Right forelimb (tissue), 1 donor: ENCODE measurements at regions not wholly inside any gene's neighbourhood (a gene's known extent, or its start where the extent isn't known, plus 50 kb on each side); places are given as distances from the start of the nearest gene placed in this dataset.

Experiments
- DNase-seq: peaks from one replicate; pipeline ENCODE4 v3.0.0-alpha.2; 2018

DNA sequence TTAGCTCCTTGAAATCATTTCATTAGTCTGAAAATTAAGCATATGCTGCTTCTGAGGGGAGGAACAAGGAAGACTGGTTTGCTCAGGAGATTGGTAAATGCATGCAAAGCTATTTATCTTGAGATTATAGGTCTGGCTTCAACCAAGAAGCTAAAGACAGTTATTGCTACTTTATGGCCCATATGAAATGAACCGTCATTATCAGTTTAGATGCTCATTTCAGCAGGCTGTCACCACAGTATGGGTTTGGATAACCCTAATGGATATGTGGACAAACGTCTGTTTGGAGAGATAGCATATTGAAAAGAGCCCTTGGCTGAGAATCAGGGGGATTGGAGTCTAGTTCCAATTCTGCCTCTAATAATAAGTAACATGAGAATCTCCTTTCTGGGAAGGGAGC, 922.6 kb downstream of the TUSC7 start:
- DNase-seq = no peak

DNA sequence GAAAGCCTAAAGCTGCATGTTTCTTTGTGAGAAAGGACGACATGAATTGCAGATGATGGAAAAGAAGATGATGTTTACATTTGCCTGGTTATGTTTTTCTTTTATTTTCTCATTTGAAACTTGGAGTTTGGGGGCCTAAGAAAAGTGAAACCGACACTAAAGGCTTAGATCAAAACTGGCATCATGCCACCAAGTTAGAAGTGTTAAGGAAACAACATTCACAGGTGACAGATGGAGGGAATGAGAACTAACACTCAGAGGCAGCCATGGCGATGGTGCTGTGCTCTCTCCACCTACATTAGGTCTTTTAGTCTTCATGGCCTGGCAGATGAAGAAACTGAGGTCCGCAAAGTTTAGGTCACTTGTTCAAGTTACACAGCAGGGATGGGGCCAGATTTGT, 923.6 kb downstream of the TUSC7 start:
- no peak for DNase-seq

DNA sequence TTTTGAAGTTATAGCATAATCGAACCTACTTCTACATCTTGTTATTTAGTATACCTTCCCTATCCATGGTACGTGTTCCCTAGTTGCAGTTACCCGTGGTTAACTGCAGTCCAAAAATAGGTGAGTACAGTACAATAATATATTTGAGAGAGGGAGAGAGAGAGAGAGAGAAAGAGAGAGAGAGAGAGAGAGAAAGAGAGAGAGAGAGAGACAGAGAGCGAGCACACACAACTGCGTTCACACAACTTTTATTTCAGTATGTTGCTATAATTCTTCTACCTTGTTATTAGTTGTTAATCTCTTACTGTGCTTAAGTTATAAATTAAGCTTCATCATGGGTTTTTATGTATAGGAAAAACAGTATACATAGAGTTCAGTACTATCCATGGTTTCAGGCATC, 928.1 kb downstream of the TUSC7 start:
- DNase-seq = no peak

DNA sequence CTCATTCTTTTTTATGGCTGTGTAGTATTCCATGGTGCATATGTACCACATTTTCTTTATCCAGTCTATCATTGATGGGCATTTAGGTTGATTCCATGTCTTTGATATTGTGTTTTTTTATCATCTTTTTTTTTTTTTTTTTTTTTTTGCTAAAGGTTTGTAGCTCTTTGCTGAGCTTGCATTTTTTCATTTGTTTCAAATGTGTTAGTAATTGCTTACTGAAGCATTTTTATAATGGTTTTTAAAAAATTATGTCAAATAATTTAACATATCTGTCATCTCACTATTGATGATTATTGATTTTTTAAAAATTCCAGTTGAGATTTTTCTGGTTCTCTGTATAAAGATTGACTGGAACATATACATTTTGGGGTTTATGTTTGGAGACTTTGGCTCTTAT, 934.6 kb downstream of the TUSC7 start:
- no peak for DNase-seq

DNA sequence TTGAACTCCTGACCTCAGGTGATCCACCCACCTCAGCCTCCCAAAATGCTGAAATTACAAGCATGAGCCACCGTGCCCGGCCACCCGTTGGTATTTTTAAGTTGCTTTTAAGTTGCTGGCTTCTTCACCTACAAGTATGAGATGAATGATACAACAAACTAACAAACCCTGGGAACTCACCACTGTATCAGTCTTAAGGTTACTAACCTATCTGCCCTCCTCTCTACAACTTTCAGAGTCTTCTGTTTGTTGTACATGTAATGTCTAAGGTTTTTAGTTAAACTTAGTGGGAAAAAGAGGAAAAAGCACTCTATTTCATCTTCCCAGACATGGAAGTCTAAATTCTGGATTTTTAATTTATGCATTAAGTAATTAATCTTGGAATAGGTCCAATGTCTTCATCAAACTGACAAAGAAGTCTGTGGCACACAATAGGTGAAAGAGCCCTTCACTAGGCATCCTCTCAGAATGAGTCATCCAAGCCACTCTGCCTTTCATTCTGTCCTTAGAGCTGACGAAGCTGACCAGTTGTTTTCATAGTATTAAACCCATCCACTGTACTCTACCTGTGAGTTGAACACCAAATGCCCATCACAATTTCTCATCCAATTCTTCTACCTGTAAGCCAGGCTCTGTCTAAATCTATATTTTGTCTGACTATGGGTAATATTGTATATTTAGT, 936.1 kb downstream of the TUSC7 start:
- no peak for DNase-seq

DNA sequence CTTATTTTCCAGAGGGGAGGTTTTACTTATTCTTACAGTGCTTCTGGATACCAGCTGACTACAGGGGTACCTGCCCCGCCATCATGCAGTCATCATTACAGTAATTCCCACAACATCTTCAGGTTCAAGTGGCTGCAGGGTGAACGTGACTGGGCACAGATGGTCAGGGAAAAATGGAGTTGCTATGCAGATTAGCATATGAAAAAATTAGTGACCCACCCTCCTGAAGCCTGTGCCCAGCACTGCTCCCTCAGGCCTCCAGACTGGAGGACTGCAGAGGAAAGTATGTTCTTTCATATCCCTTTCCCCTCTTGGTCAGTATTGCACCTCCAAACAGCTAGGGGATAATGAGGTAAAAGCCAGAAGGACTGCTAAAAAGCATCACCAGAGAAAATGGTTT, 937.9 kb downstream of the TUSC7 start:
- DNase-seq = no peak

DNA sequence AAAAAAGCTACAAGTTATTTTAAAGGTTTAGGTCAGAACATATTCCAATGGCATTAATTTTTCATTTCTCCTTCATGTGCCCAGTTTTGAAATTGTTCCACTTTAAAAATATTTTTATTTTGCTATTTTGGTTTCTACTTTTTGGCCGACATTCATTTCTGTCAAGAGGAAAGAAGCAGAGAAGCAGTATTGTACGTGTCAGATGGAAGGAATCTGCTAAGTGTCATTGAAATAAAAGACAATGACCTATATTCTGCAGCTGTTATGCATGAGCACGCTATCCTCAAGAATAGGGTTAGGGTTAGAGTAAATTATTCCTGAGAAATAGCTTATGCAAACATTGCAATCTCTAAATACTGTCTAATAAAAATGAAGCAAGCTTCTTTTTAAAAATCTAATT, 941.7 kb downstream of the TUSC7 start:
- no peak for DNase-seq

DNA sequence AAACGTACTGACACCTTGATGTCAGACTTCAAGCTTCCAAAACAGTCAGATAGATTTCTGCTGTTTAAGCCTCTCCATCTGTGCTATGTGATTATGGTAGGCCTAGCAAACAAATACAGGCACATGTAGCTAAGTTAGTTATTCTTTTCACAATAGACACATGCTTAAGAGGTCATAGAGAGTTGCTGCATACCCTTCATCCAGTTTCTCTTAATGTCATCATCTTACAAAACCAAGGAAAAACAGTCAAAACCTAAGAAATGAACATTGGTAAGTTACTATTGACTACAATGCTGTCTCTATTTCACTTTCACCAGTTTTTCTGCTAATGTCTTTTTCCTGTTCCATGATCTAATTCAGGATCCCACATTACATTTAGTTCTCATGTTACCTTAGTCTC, 946.8 kb downstream of the TUSC7 start:
- no peak for DNase-seq

DNA sequence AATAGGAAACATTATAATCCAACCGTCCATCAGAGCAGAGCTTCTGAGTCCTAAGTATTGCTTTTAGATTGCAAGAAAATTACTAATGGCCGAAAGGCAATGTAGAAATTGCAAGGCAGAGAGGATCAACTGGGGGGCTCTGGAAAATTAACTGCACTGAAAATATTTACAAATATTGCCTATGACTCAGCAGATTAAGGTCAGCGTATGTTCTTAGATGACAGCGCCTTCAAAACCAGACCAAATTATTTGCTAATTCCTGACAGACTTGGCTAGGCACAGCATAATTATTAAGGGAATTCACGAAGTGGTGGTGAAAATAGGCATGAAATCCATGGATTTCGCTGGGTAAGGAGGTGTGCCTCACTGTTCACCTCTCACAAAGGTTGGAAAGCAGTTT, 947.7 kb downstream of the TUSC7 start:
- no peak for DNase-seq

DNA sequence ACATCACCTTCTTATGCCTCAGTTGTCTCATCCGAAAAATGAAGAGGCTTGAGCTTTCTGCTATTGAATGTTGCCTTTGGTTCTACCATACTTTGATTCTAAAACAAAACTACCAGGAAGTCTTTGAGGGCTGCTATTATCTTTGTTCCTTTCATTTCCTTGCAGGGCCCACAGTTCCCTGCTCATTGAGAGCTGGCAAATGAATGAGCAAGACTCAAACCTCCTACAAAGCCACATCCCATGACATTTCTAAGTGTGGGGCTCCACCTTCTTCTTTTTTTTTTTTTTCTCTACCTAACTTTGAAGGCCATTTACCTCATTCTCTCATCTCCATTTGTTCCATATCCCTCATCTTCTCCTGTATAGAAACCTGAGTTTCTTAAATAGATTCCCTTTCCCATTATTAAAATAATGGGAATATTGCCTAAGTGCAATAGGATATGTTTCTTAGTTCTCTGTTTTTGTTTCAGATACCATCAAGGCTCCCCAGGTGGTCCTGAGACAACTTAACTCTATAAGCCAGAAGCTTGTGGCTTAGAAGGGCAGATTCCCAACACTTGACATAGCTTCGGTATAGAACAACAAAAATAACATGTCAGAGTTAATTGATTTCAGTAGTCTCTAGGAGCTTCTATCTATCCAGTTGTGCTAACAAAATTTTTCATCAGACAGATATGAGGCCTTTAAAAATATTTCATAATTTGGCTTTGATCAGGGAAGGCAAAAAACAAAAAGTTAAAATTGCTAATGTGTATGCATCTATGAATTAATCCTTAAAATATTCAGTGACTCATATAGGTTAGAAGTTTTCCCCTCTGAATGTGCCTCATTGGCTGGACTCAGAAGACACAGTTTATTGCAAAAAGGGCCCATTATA, 951.6 kb downstream of the TUSC7 start:
- no peak for DNase-seq

DNA sequence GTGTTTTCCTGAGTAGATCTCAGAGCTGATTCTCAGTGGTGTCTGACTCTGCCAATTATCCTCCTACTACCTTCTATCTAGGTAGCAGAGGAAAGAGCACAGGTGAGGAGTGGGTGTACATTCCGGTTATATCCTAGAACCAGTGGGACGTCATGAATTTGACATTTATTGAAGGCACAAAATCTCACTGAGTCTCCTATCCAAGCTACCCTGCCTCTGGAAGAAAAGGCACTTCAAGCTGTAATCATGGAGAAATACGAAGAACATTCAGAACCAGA, 952.2 kb downstream of the TUSC7 start:
- no peak for DNase-seq

DNA sequence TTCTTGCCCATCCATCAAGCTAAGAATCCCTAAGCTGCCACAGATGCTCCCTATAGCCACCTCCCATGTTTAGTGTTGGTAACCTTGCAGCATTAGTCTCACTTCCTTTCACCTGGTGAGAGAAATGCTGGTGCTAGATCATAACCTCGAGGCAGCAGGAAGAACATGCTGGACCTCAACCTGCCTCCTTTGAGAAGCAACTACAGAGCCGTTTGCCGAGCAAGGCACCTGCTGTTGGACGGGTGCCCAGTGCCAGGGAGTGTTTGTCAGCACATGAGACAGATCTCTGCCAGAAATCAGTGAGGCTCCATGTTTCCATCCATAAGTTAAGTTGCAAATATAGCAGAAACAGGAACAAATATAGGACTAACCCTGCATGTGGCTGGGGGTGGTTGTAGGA, 955.7 kb downstream of the TUSC7 start:
- no peak for DNase-seq

DNA sequence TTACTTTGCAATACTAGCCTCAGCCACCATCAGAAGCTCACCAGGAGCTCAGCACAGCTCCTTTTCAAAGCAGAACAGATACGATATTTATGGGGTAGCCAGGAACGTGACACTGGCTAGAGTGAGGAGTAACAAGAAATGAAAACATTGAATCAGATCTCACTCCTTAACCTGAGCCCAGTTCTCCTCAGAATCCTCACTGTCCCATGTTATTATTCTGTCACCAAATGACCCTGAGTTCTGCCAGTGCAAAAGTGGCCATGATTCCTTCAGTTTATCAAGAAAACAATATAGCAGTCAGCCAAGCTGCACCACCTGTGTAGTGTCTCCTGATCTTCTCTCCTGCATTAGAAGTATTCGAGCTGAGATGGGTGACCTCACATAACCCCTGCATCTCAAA, 956.7 kb downstream of the TUSC7 start:
- DNase-seq = no peak

DNA sequence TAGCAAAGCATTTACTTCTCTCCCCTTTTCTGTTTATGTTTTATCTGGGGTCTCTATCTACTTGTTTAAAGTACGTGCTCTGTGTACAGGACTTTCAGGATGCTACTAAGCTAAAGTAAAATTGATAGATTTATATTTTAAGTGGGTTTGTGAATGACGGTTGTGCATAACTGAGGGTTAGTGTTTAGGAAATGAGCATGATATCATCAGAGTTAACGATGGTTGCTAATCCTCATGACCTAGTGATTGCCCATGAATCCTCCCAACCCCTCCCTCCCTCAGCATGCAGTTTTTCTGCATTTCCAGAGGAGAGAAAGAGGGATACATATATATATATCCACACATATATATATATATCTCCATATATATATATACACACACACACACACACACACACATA, 957.2 kb downstream of the TUSC7 start:
- DNase-seq = no peak

DNA sequence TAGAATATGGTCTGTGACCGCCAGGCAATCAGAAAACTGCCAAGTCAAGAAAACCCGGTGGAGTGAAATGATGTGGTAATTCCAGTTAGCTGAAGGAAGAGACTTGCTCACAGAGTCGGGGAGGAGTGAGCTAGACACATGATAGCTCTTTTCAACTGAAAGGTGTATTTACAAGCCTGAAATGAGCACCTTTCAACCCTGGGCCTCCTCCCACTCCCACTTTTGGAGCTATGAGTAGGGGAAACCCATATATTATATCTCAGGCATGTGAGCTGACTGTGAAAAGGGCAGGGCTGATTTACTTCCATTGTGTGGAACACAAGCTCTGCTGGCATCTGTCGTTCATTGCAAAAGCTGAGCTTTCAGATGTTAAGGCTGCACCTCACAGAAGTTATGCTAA, 960.2 kb downstream of the TUSC7 start:
- no peak for DNase-seq

DNA sequence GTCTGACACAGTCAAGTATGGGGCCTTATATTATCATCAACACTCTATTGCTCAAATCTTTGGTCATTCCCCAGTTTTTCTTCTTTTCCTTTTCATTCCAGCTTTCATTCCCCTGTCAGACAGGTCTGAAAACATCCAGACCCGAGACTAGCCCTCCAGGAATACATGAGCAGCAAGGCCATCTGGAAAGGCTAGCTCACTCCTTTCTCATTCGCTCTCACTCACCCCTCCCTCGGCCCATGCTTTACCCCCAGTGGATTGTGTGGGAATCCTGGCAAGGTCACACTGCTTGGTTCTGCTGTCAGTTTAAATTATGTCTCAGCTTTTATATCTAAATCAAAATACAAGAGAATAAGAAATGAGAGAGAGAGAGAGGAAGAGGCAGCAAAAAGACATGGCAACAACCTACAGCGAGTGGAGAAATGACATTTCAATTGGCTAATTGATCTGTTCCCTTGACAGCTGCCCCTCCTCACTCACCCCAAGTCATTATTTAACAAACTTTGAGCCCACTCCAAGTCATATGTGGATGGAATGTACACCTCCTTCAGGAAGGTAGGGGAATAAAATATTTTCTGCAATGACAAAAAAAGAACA, 962.2 kb downstream of the TUSC7 start:
- no peak for DNase-seq

DNA sequence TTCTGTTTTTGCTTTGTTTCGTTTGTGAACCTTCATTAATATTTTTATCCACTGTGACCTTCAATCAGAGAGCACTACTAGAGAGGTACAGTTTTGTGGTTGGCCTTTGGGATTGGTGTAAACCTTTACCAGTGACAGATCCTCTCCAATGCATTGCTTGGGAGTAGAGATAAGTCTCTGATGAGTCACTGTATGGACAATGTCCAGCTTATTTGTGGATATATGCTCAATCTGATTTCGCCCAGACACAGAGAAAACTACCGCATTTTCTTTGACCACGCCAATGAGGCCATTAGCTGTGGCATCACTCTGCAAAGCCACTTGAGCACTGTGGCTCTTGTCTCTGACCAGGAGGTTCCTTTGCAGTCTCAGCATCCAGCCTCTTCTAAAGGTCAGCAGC, 964.7 kb downstream of the TUSC7 start:
- DNase-seq = no peak

DNA sequence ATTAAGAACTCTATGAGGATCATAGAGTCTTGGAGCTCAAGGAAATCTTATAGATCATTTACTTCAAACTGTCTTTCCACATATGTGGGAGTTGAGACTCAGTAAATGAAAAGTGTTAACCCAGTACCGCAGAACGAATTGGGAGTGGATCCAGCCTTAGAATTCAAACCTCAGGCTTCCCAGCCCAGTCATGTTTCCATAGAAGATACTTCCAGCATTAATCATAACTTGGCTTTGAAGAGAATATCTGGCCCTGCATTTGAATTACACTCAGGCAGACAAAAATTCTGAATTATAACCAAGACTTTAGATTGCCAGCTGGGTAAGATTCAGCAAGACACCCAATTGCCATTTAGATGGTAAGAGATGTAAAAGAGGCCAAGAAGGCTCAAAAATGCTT, 972.0 kb downstream of the TUSC7 start:
- no peak for DNase-seq

DNA sequence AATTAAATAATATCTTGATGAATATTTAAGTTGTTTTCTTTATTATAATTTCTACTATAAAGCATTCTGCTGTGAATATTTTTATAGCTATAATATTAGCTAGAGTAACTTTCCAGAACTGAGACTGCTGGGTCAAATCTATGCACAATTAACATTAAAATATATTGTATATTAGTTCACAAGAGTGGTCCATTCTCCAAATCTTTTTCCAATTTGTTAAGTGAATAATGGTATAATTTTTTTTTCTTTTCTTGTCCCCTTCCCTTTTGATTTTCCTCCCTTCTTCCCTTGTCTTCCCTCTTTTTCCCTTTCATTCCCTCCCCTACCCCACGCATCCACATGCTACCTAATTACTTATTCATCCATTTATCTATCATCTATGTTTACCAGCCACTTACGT, 977.5 kb downstream of the TUSC7 start:
- DNase-seq = no peak

DNA sequence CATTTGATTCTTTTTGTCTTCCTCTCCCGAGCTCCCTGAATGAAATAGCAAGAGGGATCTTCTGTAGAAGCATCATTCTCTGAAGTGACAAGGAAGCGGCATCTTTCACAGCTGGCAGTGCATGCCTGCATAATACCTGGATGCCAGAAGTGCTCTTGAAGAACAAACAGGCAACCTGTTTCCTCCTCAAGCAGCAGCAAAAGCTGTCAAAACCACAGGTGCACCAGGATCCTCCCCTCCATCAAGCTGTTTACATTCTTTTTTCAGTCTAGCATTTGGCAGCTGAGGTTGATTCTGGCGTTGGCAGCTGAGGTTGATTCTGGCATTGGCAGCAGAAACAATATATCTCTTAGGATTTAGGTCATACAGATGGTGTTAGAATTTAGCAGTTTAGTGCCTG, 979.0 kb downstream of the TUSC7 start:
- DNase-seq = no peak

DNA sequence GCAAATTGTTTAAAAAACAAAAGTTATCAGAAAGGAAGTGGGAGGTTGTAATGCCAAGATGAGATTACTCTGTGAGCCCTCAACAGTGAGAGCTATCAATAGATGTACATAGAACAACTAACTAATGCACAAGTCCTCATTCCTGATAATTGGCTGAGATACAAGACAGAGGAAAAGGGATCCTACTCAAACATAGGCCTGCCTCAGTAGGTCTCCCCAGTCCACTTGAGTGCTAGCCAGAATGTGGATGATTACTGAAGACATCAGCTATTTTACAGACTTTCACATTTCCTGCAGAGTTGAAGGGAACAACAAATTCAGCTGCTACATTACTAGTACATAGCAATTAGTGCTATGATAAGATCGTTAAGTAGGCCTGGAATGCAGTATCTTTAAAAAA, 981.9 kb downstream of the TUSC7 start:
- no peak for DNase-seq

DNA sequence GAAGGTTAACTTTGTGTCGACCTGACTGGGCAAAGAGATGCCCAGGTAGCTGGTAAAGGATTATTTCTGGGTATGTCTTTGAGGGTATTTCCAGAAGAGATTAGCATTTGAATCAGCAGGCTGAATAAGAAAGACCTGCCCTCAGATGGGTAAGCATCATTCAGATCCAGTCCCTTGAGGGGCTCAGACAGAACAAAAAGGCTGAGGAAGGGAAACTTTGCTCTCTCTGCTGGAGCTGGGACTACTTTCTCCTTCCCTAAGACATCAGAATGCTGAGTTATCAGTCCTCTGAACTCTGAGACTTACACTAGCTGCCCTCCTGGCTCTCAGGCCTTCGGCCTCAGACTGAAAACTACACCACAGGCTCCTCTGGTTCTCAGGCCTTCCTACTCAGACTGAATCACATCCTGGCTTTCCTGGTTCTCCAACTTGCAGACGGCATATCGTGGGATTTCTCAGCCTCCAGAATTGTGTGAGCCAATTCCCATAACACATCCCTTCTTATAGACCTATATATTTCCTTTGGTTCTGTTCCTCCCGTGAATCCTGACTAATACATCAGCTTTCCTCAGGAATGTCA, 982.9 kb downstream of the TUSC7 start:
- DNase-seq = no peak

DNA sequence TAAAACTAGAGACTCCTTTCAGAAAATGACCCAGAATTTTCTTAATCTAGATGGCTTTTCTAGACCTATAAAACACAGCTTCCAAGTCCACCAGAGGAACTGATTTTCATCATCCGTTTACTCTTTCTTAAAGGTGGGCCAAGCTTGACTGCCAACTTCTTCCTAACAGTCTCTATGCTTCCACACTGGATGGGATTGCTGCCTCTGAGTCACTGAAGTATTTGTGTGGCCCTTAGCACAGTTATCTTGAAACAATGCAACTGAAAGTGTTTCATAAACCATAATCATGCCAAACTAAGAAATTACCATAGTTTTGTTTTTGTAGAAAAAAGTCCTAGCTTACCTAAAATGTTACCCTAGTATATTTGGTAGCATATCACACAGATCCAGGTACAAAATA, 985.7 kb downstream of the TUSC7 start:
- DNase-seq = no peak
